ENCODE measurements at regions not wholly inside any gene's neighbourhood (a gene's known extent, or its start where the extent isn't known, plus 50 kb on each side); places are given as distances from the start of the nearest gene placed in this dataset.

DNA sequence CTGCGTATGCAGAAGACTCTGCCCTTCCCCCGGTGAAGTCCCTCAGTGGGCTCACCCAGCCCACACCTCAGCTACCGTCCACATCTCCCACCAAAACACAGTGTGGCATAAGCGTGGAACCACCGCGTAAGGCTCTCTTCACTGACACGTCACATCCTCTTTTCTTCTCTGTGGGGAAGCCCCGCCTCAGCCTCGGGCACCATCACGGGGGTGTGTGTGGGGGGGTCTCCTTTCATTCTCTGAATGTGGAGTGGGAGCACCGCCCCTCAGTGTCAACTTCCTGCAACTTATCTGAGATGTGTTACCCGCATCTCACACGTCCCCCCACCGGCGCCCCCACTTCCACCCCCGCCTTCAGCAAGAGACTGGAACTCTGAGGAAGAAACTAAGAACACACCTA lies 388.4 kb upstream of the JARID2 start:
- no peak for TF ChIP-seq POLR2AphosphoS5 (IDR thresholded peaks at IDR 0.05; ENCODE audit: low read depth, low read length)
- TF ChIP-seq, protein P1, sequence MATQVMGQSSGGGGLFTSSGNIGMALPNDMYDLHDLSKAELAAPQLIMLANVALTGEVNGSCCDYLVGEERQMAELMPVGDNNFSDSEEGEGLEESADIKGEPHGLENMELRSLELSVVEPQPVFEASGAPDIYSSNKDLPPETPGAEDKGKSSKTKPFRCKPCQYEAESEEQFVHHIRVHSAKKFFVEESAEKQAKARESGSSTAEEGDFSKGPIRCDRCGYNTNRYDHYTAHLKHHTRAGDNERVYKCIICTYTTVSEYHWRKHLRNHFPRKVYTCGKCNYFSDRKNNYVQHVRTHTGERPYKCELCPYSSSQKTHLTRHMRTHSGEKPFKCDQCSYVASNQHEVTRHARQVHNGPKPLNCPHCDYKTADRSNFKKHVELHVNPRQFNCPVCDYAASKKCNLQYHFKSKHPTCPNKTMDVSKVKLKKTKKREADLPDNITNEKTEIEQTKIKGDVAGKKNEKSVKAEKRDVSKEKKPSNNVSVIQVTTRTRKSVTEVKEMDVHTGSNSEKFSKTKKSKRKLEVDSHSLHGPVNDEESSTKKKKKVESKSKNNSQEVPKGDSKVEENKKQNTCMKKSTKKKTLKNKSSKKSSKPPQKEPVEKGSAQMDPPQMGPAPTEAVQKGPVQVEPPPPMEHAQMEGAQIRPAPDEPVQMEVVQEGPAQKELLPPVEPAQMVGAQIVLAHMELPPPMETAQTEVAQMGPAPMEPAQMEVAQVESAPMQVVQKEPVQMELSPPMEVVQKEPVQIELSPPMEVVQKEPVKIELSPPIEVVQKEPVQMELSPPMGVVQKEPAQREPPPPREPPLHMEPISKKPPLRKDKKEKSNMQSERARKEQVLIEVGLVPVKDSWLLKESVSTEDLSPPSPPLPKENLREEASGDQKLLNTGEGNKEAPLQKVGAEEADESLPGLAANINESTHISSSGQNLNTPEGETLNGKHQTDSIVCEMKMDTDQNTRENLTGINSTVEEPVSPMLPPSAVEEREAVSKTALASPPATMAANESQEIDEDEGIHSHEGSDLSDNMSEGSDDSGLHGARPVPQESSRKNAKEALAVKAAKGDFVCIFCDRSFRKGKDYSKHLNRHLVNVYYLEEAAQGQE (IDR thresholded peaks at IDR 0.05; ENCODE audit: insufficient read depth in 1 of 2, low read depth in 2 of 2, low read length in 2 of 2), result no peak
- TF ChIP-seq FOXP2 (optimal IDR thresholded peaks at IDR 0.05; ENCODE audit: borderline replicate concordance, extremely low read depth, extremely low read length, insufficient read depth), result no peak
- TF ChIP-seq TAF1 (IDR thresholded peaks at IDR 0.05; ENCODE audit: borderline replicate concordance, insufficient read depth, low read length), result no peak

DNA sequence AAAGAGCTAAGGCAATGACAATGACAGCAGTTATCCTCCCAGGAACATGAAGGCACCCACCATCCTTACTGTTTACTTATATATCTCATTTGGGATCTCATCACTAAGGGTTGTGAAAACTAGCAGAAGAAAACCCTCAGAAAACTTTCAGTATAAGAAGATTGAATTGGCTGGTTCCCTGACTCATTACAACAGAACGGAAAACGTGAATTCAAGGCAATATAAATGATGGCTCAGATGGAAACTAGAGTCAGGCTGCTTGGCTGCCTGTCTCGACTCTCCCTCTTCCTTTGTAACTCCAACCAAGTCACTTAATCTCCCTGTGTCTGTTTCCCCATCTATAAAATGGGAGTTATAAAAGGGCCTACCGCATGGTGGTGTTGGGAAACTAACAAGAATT lies 387.1 kb upstream of the JARID2 start:
- no peak for TF ChIP-seq FOXP2 (optimal IDR thresholded peaks at IDR 0.05; ENCODE audit: borderline replicate concordance, extremely low read depth, extremely low read length, insufficient read depth)

DNA sequence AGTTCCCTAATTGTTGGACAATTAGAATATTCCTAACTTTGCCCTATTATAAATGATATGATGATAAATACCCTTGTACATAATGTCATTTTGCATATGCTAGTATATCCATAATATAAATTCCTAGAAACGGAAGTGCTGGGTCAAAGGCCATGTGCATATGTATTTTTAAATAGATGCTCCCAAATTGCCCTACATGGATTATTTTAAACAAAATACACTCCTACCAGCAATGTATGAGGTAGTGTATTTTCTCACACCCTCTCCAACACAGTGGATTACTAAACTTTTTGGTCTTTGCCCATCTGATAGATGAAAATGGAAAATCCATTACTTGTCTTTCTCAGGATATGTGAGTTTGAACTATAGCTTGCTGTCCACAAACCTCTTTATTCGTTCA lies 385.1 kb upstream of the JARID2 start:
- TF ChIP-seq TAF1 (IDR thresholded peaks at IDR 0.05; ENCODE audit: borderline replicate concordance, insufficient read depth, low read length) (no peak), POLR2AphosphoS5 (IDR thresholded peaks at IDR 0.05; ENCODE audit: low read depth, low read length) (no peak), SIN3A (IDR thresholded peaks at IDR 0.05; ENCODE audit: borderline replicate concordance, insufficient read depth, low read length) (no peak), FOXP2 (optimal IDR thresholded peaks at IDR 0.05; ENCODE audit: borderline replicate concordance, extremely low read depth, extremely low read length, insufficient read depth) (no peak)
- TF ChIP-seq, protein P1 (IDR thresholded peaks at IDR 0.05; ENCODE audit: insufficient read depth in 1 of 2, low read depth in 2 of 2, low read length in 2 of 2), result no peak

DNA sequence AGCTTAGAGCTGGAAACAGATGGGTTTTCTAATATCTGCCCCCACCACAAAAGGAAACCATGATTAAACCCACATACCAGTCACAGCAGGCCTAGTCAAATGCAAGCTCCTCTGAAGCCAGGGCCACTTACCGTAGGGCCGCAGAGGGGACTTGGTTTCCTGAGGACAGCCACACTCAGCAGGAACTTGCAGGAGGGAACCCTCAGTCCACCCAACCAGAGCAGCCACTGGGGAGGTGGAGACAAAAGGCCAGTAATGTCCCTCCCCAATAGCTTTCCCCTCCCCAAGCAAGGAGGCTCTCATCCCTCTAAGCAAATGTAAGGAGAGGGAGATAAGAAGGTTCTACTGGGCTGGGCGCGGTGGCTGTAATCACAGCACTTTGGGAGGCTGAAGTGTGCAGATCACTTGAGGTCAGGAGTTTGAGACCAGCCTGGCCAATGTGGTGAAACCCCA lies 384.4 kb upstream of the JARID2 start:
- TF ChIP-seq TAF1 (IDR thresholded peaks at IDR 0.05; ENCODE audit: borderline replicate concordance, insufficient read depth, low read length) (no peak), POLR2AphosphoS5 (IDR thresholded peaks at IDR 0.05; ENCODE audit: low read depth, low read length) (no peak), SIN3A (IDR thresholded peaks at IDR 0.05; ENCODE audit: borderline replicate concordance, insufficient read depth, low read length) (no peak), FOXP2 (optimal IDR thresholded peaks at IDR 0.05; ENCODE audit: borderline replicate concordance, extremely low read depth, extremely low read length, insufficient read depth) (no peak)
- TF ChIP-seq, protein P1 (IDR thresholded peaks at IDR 0.05; ENCODE audit: insufficient read depth in 1 of 2, low read depth in 2 of 2, low read length in 2 of 2), result no peak

DNA sequence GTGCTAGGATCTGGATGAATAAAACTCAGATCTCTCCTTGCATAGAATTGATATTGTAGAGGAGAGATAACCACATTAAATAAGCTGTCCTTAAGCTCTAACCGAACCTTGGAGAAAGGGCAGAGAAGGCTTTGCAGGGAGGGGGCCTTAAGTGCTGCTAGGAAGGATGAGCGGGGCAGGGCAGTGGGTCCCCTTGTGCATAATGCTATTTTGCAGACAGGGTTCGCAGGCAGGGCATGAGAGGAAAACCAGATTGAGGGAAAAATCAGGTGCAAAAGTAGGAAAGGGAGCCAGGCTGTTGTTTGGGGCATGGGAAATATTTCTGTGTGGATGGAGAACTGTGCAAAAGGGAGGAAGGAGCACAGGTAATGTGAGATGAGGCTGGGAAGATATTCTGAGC lies 383.0 kb upstream of the JARID2 start:
- TF ChIP-seq POLR2AphosphoS5 (IDR thresholded peaks at IDR 0.05; ENCODE audit: low read depth, low read length), result no peak
- TF ChIP-seq, protein P1 (IDR thresholded peaks at IDR 0.05; ENCODE audit: insufficient read depth in 1 of 2, low read depth in 2 of 2, low read length in 2 of 2), result no peak
- no peak for TF ChIP-seq FOXP2 (optimal IDR thresholded peaks at IDR 0.05; ENCODE audit: borderline replicate concordance, extremely low read depth, extremely low read length, insufficient read depth)
- no peak for TF ChIP-seq SIN3A (IDR thresholded peaks at IDR 0.05; ENCODE audit: borderline replicate concordance, insufficient read depth, low read length)
- TF ChIP-seq TAF1 (IDR thresholded peaks at IDR 0.05; ENCODE audit: borderline replicate concordance, insufficient read depth, low read length), result no peak
